Activated CD4-positive, alpha-beta T cell treated with anti-CD3 and anti-CD28 coated beads, Interleukin-2, amount 50 U/mL, for 16 hours (primary cell): ENCODE measurements at regions not wholly inside any gene's neighbourhood (a gene's known extent, or its start where the extent isn't known, plus 50 kb on each side); places are given as distances from the start of the nearest gene placed in this dataset.

ENCODE experiments used
- DNase-seq: peaks from one replicate; pipeline ENCODE4 v3.0.0-alpha.2; 2020

DNA sequence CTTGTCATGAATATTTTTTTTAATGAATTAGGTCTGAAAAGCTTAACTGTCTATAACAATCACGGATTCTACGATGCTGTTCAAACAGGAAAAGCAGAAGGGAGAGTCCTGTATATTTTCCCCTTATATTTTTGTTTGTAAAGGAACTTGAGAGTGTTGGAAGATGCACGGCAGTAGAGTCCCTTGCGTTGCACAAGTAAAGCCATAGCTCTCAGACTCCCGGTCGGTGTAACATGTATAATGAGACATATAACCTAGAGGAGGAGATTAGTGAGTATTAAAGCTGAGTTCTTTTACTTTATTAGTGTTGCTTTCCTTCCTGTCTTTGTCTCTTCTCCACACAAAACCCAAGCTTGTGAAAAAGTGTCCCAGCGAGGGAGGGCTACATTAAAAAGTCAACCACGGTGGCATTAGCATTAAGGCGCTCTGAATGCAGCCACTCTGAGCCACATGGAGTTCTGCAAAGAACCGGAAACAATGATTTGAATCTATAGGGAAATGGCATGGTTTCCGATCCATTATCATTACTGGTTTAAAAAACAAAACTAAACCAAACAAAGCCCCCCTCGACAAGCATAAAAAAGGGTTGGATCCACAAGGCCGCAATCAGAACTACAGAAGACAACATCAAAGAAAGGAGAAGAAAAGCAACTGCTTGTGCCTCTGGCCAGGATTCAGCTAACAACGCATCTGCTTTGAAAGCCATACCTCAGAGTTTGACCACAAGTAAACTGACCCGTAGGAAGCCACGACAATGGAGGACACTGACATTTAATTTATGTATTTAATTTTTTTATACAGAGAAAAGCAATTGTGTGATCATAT, 356.8 kb downstream of the LMO4 start:
- no peak for DNase-seq

DNA sequence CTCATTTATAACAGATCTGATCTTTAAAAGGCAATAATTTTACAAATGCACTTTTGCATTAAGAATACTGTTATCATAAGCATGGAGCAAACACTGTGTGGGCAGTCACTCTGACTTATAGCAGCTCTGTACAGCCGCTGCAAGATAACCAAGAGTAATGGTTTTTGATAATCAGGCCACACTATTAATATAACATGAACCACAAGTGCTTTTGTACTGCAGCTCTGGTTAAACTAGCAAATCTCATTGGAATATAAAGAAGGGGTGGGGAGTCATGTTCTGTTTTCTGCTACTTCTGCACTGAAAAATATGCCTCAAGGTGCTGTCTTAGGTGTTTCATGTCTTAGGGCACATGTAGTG, 357.4 kb downstream of the LMO4 start:
- DNase-seq = no peak

DNA sequence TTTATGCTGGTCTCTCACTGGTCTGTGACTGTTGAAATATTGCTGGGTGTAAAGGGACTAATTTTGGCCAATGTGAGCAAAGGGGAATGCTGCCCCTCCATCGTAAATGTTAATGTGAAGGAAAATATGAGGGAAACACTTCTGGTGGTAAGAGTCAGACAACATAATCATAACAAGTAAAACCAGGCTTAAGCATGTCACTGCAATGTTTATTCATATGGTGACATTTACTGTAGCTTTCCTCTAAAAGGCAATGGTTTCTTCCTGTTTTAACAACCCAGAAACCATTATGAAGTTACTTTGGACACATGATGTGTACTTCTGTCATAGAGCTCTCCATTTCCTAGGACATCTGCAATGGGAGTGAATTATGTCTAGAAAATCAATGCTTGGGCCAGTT, 358.0 kb downstream of the LMO4 start:
- DNase-seq = no peak

DNA sequence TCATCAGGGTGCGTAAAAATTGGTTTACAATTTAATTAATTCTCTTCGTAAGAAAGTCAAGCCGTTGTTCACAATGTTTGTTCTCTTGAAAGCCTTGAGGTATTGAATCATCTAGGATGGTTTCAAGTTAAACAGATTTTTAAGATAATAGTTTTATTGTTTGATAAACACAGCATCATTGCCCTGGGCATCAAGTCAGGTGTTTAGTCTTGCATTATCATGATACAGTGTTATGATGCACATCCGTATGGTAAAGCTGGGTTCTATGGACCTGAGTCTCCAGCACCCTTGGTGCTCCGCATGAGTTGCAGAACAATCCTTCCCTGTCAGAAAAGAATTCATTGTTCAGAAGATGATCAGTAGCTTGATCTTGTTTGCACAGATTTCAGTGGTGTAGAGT, 359.5 kb downstream of the LMO4 start:
- DNase-seq = no peak

DNA sequence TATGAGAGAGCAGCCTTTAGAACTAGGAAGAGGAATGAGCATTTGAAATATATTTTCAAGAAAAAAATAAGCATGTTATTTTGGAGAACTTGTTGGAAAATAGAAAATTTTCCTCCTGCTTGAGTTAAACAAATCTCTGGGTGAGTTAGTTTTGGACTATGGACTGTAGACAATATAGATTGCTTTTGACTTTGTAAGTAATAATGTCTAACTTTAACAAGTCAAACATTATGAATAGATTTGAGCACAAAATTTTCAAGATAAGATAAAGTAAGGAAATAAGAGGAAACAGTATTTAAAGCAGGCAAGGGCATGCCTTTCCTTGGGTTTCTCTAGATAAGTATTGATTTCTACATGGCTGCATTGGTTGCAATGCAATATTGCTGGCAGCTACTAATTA, 360.8 kb downstream of the LMO4 start:
- DNase-seq = no peak

DNA sequence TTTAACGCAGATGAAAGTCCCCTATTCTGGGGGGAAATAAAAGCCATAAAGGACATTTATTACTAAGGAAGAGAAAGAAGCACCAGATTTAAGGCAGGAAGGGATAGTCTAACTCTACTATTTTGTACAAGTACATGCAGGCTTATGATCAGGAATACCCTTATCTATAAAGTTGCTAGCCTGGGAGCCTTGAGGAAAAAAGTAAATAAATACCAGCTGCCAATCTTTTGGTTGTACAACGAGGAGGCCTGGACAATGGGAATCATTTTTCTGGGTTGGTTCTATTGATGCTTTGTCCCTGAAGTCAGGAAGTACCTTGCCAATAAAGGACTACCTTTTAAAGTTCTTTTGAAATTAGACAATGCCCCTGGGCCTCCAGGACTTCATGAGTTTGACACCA, 367.8 kb downstream of the LMO4 start:
- no peak for DNase-seq

DNA sequence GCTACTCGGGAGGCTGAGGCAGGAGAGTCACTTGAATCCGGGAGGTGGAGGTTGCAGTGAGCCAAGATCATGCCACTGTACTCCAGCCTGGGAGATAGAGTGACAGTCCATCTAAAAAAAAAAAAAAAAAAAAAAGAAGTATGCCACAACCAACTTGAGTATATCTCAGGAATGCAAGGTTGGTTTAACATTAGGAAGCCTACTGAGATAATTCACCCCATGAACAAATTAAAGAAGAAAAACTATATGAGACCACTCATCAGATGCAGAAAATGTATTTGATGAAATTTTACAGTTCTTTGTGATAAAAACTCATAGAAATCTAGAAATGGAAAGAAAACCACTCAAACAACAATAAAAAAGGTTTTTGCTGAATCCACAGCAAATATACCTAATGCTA, 373.8 kb downstream of the LMO4 start:
- no peak for DNase-seq

DNA sequence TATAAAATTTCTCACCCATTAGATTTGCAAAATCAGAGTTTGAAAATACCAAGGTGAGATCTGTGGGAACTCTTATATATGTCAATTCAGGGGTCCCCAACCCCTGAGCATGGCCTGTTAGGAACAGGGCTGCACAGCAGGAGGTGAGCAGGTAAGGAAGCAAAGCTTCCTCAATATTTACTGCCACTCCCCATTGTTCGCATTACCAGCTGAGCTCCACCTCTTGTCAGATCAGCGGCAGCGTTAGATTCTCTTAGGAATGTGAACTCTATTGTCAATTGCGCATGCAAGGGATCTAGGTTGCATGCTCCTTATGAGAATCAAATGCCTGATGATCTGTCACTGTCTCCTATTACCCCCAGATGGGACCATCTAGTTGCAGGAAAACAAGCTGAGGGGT, 376.6 kb downstream of the LMO4 start:
- DNase-seq = no peak

DNA sequence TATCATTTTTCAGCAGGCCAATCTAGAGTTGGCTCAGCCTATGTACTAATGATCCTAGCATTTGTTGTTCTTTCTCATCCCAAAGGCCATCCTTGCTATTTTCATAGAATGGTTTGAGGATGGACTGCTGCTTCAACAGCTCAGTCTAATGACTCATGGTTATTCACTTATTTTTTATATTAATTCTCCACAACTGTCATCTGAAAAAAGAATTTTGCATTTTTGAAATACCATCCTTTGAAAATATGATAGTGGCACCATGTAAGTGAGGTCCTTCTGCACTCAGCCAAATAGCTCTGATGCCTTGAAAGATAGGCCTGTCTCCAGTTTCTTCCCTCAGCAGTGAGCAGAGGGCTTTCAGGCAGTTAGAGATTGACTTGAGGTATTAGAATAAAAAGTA, 377.5 kb downstream of the LMO4 start:
- DNase-seq = no peak

DNA sequence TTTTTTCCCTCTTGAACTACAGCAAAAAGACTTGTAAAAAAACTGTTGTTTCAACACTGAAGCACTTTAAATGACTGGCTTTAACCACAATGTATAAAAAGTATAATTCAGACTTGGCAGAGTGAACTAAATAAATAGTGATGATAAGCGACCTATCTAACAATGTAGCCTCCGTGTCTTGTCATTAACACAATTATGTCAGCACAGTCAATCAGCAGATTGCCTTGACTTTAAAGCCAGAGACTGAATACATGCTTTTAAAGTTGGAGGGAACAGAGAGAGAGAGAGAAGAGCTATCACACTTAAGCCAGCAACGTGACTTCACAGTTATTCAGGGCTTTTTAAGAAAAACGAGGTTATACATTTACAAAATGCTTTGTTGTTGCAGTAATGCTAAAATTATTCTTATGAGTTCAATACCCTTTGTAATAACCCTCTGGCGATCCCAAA, 378.1 kb downstream of the LMO4 start:
- no peak for DNase-seq

DNA sequence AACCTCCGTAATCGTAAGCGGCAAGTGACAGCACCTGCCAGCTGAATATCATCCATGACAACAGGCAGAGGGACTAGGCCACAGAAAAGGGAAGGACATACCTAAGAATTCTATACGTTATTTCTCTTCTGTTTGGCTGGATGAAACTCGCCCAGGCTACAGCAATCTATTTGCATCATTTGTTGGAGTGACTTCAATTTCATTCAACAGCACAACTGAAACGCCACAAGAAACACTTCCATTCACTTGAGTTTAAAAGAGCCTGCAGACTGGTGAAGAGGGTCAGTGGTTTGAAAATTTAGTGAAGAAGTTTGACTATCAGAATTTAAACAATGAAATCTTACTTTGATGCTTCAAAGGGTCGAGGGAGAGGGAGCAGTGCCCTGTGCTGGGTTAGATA, 378.7 kb downstream of the LMO4 start:
- DNase-seq = no peak

DNA sequence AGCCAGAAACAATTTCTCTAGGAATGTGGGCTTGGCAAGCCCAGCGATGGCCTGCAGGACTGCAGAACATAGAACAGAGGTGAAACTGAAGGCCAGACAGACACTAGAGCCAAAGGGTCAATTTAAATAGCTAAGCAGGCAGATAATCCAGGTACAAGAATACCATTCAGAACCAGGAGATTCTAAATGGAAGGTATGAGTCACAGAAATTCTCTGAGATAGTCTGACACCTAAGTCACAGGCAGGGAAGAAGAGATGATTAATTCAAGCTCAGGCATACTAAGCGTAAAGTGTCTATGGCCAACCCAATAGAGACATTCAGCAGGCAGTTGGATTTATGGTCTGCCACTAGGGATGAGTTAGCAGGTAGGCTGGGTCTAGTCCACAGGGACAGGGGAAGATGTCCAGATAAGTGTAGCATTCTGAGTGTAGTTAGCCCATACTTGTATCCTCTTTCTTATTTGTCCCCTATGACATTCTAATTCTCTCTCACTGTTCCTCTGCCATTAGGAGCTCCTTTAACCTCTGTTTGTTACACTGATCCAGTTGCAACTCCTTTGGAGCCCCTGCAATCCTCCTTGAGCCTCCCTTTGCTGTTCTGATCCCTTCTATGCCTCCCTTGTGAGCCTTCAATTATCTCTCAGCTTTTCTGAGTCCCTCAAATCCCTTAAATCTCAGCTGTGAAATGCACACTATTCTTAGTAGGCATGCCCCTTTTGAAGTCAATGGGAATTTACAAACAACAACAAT, 383.8 kb downstream of the LMO4 start:
- DNase-seq = no peak

DNA sequence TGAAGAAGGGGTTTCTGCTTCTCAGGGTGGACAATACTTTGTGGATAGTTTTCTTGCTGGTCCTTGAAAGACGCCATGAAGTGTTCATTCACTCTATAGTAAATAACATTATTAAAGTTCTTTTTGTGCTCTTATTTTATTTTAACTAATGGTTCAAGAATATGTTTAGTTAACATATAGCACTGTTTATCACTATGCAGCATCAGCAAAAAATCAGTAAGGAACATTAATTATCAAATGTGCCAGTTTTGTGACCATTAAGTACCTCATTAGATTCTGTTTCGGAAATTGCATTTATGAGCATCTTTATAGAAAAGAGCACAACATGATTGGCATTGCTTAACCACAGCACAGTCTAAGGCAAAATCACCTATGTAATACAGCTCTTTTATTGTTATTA, 385.6 kb downstream of the LMO4 start:
- DNase-seq = no peak

DNA sequence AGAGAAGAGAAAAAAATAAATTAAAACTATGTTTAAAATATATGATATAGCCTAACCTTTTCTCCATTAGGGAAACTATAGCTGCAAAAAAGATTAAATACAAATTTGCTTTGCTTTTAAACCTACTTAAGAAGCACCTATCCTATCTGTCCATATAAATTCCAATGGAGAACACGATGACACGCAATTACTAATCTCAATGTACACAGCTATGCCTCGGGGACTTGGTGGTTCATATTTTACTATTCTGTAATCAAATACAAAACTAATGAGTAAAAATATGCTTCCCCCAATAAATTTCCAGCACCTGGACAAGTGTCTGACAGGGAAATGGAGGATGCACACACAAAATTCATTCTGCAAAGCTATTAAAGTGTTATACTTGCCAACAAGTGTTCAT, 386.4 kb downstream of the LMO4 start:
- DNase-seq = no peak

DNA sequence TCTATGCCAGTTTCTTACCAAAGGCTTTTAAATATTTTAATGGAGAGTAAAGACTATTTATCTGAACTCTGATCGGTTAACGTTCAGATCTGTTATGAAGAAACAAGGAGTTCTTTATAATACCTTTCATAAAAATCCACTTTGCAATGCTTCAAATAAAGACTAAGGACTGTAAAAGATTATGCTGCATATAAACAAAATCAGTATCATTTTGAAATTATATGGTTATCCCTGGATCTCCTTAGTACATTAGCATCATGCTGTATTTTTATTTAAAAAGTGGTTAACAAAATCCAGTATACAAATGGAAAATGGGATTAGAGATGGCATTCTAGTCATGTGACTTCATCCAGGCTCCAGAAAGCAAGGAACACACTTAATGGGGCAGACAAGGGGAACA, 386.8 kb downstream of the LMO4 start:
- no peak for DNase-seq

DNA sequence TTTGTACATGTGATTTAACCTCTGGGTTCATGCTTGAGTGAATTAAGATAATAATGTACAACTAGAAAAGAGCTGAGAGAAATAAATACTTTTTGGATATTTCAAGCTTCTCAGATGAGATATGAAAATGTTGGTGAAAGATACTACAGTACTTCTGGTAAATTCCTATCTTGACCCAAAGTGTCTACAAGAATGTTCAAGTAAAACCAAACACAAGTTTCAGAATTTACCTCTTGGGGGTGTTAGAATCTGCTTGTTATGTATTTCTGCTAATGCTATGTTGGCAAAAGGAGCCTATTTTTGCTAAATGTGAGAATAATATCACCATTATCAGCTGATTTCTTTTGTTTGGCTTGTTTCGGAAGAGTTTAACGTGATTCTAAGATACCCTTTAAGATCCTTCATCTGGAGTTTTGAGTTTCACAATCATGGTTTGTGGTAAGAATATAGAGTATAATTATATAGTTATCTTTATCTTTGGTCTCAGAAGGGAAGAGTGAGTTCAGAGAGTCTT, 388.5 kb downstream of the LMO4 start:
- DNase-seq = no peak

DNA sequence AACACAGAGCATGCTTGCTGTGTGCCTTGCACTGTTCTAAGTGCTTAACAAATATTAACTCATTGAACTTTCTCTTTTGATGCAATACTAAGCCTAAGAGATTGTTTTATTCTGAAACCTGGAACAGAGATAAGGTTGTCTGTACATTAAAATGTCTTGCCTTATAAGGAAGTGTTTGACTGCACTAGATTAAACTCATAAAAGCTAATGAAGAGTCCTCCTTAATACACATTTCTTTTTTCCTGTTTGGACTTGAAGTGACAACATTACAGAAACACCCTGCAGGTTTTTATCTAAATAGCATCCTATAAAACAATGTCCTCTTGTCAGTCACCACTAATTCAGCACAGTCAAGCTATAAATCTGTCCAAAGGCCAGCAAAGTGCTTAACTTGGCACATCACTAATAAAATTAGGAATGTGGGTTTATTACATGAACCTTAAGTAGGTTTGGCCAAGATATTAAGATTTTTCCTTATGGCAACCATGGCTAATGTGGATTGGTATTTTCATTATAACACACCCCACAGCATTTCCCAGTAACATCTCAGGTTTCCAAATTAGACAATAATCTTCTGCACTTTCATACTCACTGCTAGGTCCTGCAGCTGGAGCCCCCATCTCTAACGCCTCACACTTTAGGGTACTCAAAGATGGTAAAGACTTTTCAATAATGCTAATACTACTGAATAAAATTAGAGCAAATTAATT, 389.7 kb downstream of the LMO4 start:
- DNase-seq = no peak

DNA sequence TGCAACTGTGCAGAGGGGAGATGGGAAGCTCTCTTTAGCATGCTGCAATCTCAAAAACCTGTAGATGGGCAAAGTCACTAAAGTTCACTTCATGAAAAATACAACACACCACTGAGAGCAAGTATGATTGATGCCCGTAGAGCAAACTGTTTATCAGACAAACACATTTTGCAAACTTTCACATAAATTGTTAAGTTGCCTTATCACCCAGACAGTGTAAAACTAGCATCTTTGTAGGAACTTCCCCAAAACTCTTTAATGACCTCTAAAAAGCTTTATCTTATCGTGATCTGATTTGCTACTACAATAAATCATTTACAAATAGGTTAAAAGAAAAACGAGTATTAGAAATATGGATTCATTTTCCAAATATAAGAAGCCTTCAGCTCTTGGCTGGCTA, 391.0 kb downstream of the LMO4 start:
- no peak for DNase-seq

DNA sequence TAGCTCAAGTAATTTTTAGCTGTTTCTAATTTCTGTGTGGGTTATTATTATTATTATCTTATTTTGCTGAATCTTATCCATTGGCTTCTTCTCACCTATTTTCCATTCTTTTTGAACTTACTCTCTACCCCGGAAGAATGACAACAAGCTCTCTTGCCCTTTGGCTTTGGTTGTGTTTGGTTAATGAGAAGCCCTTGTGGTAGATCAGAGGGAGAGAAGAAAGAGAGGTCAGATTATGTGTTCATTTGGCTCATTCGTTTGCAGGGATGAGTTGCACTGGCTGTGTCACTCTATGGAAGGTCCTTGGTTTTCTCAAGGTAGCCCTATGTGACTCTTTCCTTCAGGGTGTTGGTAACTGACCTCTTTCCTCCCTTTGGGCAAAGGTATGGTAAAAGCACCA, 391.9 kb downstream of the LMO4 start:
- no peak for DNase-seq

DNA sequence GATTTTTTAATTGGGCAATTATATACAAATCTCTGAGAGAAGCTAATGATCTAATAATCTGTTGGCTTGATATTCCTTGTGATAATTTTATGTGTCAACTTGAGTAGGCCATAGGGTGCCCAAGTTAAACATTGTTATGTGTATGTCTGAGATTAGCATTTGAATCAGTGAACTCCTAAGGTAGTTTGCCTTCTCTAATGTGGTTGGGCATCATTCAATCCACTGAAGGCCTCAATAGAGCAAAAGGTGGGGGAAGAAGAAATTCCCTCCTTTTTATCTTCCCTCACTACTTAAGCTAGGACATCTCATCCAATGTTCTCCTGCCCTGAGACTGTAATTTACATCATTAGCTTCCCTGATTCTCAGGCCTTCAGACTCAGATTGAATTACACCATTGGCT, 394.5 kb downstream of the LMO4 start:
- no peak for DNase-seq

DNA sequence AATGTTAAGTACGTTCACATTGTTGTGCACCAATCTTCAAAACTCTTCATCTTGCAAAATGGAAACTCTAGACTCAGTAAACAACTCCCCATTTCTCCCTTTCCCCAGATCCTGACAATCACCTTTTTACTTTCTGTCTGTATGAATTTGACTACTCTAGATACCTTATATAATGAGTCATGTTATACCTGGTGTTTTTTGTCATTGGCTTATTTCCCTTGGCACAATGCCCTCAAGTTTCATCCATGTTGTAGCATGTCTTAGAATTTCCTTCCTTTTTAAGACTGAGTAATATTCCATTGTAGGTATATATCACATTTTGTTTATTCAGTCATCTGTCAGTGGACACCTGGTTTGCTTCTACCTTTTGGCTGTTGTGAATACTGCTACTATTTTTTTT, 399.5 kb downstream of the LMO4 start:
- no peak for DNase-seq

DNA sequence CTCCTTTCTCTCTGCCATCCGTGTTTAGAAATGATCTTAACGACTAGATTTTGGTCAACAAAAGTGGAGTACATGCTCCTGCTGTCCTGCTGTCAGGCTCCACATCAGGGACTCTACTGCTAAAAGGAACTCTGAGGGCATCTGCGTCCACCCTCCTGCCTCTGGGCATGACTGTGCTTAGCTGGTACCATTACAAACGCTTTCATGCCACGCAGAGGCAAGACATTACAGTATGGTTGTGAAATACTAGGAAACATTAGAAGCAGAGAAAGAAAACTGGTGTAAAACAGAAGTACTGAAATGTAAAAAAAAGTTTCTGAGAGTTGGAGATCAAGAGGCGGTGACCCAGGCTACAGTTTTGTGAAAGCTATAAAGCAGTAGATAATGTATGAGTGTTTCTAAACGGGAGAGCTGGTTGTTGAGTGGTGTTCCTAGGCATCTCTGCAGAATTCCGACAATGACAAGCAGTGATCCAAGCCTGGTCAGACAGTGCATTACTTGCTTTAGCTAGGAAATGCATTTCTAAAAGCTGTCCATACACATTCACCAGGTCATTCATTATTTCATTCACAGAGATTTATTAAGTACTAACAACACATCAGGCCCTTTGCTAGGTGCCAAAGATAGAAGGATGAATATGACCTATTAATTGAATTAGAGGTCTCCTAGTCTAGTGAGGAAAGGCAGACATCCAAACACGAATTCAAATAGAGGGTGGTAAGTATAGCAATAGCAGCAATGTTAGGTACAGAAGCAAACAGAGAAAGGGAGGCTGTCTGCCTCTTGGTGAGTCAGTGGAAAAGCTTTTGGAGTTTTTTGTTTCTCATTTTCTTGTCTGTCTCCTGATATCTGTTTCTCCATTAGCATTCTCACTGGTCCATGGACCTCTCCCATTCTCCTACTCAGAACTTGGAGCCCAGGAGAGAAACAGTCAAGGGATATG, 401.9 kb downstream of the LMO4 start:
- DNase-seq = no peak

DNA sequence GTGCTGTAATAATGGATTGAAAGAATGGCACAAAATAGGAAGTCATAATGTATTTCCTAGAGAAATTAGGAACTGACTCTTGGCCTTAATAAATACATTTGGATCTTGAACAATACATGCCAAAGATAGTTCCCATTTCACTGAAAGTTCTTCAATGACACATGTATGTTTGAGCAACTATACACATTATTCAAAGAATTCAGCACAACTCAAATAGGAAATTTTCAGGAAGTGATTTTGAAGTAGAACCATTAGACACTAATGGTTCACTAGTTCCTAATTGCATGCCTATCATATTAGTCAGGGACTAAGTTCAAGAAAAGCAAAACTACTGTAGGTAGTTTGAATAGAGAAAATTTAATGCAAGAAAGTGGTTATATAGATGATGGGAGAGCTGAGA, 404.7 kb downstream of the LMO4 start:
- DNase-seq = no peak
